CD4-positive, alpha-beta T cell treated with Interleukin-15 for 4 hours (primary cell): ENCODE measurements at regions not wholly inside any gene's neighbourhood (a gene's known extent, or its start where the extent isn't known, plus 50 kb on each side); places are given as distances from the start of the nearest gene placed in this dataset.

Source experiments
- DNase-seq: peaks from one replicate; pipeline ENCODE4 v3.0.0-alpha.2; 2020; ENCODE audit warnings: low spot score

DNA sequence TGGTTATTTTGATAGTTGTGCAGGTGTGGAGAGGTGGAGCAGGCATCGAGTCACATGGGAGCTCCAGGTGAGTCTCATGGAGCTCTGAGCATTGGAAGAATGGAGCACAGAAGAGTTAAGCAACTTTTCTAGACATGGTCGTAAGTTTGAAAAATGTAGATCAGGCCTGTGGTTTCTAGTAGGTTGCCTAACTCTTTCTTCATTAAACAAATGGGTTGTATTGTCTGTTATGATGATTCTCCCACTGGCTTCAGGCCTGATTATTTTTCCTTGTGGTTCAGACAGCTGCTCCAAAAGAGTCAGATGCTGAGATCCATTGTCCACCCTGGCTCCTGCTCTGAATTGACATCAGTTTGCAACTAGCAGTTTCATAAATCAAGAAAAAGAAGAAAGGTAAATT lies 80.3 kb upstream of the RPS23 start:
- DNase-seq: no peak

DNA sequence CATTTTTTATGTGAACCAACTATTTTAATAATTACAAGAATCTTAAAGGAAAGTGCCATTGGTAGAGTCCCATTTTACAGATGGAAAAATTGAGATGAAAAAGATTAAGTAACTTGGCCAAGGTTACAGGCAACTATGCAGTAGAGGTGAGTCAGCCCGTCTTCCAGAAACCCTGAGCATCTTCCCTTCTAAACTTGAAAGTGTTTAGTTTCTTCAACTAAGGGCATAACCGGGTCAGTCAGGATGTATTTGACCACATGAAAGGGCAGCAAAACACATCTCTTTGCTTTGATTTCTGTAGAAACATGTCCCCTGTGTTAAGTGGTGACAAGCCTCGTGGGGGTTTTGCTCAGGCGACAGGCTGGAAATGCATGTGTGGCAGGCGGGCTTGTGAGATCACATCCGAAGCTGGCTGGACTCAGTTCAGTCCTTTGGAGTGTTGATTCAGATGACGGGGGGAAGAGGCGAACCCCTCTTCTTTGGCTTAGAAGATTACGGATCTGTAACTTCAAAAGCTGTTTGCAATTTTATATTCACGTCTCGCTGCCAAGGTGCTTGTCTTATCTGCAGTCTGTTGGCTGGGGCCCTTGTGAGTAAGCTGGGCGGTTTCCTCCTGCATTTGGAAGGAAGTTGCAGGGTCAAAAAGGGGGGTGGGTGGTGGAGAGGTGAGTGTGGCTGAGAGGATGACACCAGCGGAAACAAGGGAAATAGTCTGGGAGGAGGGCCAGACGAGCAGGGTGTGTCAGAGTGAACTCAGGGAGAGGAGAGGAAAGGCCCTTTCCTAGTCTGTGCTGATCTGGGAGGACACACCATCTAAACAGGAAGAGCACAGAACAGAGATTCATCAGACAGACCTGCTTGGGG lies 78.9 kb upstream of the RPS23 start:
- DNase-seq: peak; percentile 82

DNA sequence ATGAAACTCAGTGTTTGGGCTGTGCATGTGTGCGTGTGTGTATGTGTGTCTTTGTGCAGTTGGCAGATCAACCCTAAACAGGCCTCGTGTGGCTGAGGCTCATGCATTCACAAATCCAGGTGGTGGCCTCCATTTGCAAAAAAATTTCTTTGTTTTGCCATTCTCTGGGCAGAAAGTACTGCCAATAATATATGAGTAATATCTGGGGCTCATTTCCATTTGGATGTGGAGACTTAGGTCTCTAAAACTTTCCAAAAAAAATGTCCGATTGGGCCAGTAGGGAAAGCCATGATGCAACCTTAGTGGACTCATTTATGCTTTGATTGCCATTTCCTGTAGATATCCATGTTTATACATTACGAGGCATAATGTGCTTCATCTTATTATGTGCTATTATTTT lies 77.9 kb upstream of the RPS23 start:
- no peak for DNase-seq

DNA sequence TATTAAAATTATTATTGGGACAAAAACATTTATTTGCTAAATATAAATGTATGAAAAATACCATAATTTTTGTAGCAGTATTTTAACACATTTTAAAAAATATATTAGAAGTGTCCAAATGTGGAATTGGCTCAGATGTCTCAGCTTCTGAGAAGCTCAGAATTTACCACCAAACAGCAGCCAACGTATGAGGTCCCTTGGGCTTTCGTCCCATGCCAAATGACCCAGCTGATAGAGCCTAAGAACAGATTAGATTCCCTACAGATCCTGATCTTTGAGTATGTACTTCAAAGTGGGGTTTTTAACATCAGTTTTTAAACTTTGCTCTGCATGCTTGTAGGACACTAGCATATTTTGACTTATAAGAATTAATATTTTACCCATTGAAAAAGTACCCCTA lies 77.3 kb upstream of the RPS23 start:
- no peak for DNase-seq

DNA sequence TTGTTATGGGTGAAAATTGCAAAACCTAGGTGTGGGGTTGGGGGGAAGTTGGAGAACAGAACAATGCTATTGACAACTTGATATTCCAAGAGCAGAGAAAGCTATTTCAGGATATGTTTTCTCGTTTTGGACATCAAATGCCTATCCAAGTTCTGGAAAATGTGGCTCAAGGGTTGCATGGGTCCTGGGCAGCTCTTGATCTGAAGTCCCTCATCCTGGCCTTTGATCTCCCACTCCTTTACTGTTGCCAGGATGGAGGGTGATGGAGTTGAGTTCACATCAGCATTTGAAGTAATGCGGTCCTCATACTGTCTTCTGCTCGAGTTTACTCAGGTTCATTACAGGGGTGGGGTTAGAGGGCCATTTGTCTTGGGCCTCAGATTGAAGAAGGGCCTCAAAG lies 76.9 kb upstream of the RPS23 start:
- no peak for DNase-seq

DNA sequence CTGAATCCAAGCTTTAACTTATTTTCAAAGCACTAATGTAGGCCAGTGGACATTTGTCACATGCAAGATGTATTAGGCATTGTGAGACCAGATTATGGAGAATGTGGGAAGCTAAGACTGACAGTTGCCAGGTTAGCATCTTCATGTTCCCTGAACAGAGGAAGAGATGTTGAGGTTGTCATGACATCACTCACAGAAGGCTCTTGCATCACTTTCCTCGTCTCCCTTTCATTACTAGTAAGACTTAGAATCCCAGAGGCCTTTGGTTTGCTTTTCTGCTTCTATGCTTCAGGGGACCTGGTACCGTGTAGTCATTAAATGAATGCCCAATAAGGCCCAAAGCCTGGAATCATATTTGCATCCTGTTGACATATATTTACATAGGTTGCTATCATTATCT lies 76.4 kb upstream of the RPS23 start:
- DNase-seq: no peak

DNA sequence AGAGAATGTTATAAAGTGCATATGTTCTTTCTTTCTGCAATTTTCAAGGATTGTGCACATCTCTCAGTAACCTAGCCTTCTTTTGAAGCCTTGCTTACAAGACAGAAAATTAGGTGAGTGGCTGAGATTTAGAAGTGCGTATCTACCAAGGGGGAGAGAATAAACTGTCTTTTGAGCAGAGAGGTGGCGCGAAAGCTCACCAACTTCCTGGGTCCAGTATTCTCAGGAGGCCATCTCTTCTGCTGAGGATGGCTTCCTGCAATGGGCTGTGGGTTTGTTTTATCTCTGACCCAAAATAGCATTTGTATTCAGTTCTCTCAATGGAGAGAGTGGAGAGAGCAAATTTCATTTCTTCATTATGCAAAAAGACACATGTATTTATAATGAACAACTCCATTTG lies 75.4 kb upstream of the RPS23 start:
- DNase-seq: no peak

DNA sequence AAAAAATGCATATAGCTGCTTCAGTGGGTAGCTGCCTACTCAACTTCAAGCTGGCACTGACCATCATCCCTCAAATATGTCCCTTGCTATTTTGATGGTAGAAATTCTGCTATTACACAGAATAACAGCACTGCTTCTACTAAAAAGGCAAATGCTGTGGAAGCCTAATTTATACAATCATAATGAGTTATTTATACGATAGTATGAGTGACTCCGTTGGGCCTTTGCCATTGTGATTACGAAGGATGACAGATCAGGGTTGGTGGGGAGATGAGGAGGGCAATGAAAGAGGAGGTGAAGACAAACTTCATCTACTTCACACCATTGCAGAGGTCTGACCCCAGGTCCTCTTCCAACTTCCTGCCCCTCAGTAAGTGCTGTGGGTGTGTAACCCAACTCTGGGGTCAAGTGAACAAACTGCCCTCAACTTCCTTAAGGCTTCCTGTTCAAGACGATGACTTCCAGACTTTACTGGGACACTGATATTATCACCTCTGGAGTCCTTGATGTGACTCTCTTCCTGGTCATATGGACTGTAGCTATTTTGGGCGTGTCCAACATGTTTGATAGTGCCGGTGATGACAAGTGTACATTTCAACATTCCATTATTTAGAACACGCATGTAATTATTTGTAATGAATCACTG lies 74.1 kb upstream of the RPS23 start:
- DNase-seq: no peak

DNA sequence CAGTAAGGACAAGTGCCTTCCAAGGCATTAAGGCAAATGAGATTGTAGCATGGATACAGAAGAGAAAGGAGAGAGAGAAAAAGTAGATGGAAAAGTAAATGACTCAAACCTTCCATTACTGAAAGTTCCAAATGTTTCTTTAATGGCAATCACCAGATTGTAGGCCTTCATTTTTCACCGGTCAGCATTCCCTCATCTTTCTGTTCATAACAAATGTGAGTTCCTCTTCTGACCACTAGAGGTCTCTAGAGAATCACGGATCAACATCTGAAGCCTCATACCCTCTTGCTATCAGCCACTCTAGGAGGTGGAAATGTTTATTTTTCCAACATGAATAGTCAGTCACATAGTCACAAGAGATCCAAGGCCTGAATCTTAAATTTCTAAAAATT lies 73.6 kb upstream of the RPS23 start:
- peak; percentile 58 for DNase-seq

DNA sequence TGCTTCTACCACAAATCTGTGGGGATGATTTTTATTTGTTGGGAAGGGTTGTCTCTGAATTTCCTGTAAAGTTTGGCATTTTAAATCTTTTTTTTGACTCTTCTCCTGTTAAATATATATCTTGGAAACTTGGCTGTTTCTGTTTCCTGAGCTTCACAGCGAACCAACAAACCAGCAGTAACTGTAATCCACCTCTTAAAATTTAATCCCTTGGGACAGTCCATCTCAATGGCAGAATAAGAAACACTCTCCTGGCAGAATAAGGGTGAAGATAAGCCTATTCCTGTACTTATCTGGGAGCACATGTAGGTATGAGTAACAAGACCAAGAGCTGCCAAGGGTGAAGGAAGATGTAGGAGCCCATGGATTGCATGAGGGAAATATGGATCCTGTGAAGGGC lies 73.1 kb upstream of the RPS23 start:
- no peak for DNase-seq

DNA sequence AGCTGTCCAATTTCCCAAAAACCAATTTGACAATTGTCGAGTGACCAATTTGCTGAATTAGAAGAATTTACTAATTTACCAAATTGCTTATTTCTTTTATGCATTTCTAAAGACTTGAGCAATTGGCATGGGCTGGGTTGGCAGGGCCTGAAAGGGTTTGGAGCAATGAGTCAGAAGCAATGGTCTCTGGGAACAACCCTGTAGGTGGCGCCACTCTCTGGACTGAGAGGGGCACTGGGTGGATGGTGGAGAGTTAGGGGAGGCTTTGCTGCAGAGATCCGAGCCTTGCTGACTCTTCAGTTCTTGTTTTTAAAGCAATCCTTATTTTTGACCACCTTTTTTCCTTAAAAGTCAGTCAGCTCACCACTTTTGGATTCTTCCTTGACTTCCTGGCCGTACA lies 71.5 kb upstream of the RPS23 start:
- no peak for DNase-seq

DNA sequence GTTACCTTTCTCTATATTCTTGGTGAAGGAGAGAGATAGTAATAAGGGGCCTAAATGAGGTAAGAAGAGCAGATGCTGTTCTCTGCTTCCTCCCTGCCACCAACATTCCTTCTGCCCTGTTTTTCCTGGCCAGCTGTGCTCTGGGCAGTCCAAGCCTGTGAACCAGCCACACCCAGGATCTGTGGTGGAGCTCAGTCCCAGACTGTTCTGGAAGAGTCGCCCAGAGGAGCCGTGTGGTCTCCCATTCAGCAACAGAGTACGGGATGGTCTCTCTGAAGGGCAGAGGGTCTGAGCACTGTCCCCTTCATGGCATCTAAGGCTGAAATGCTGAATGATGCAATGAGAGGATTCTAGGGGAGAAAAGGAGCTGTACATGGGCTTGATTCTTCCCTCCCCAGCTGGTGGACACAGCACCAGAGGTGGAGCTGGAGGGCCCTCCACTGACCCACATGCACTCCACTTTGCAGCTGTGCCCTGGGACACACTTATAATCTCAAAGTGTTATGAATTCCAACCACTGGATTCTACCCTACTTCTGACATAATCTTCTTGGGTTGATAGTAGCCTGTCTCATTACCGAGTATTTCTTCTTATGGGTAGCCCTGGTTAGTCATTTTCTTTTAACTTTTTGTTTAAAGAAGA lies 70.8 kb upstream of the RPS23 start:
- DNase-seq: no peak

DNA sequence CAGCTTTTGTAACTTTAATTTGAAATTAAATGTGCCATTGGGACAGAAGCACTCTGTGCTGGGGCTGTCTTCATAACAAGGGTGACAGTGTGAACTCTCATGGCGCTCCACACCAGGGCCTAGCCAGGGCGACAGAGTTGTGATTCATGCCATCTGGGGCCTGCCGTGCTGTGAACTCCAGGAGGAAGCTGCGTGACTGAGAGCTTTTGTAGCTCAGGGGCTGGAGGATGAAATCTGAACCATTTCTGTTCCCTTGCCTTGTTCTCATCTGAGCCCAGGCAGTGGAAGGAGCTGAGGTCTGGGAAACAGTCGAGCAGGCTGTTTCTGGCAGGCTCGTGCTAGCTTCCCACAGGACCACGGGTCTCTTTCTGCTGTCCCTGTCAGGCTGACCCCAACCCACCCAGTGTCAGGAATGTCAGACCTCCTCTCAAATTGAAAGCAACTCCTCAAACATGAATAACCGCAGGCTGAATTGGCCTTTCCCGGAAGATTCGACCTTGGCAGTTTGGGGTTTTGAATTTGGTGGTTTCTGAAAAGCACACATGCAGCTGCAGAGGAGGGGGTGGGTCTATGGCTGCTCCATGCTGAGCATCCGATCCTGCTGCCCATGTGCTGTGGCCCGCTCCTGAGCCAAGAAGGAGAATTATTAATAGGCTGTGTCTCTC lies 69.2 kb upstream of the RPS23 start:
- DNase-seq: no peak

DNA sequence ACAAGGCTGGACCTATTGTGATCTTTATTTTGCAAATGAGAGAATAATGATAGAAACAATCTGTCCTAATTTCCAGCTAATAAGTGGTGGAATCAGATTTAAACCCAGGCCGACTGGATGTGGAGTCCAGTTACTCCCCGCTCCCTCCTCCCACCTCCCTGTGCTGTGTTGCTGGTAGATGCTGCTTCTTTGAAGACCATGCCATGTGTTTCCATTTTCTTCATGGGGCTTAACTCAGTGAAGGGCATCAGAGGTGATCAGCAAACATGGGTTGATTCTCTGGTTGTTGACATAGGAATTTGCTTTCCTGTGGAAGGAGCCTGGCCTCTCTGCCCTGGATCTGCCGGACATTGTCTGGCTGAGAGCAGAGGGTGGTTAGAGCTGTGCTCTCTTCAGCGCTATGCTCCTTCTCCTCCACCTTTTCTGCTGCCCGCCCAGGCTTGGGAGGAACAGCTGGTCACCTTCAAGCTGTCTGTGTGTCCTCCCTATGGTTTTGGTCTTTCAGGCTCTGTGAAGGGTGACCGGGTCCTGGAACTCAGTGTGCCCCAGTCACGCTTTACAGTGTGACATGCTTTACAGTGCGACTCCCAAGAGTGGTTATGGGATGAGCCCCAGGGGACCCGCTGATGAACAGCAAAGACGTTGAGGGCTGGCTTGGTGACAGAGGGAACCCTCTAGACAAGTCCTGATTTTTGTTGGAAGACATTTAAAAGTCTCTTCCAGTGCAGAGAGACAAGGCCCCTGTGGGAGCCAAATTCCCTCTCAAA lies 68.4 kb upstream of the RPS23 start:
- DNase-seq: no peak

DNA sequence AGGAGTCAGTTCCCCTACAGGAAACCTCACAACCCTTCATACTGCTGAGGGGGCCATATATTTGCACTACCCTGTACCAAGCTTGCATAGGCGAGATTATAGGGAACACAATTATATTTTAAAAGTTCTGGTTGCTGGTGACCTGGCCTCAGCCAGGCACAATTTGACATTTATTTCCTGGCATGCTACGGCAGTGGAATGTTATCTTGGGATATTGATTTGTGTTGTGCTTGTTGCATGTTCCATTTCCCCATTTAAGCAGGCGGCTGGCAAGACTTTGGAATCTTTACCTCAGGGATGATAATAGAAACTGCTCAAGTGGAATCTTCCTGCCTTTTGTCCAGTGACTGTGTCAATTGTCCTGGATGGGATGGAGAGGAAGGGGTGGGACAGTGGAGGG lies 67.0 kb upstream of the RPS23 start:
- DNase-seq: no peak

DNA sequence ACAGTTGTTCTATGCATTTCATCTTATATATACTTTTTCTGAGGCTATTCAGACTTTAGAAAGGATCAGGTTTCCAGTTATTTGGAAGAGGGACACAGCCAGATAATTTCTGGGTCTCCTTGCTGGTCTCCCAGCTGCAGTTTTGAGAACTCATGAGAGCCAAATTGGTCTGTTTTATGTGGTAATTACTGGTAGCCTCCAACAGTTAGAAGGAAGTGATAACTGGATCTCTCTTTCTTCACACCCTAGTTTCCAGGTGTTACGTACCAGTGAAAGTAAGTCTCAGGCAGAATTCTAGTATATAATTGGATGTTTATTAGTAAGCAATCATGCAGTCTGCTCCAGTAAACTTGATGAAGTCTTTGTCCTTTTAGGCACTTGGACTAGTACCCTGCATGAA lies 63.2 kb upstream of the RPS23 start:
- no peak for DNase-seq

DNA sequence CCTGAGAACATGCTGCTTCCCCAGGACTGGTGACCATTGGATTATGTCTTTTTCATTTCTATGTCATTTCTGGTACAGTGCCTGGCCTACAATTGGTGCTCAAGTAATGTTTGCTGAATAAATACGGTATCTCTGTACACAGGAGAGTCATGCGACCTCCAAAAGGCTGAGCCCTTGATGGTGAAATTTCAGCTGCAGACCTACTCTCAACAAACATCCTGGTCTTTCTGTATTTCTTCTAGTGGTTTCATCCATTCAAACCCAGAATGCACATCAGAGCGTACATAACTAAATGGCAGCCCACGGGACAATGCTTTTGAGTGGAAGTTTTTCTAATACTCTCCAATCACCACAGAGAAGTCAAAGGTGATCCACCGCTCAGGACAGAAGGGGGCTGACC lies 62.6 kb upstream of the RPS23 start:
- no peak for DNase-seq

DNA sequence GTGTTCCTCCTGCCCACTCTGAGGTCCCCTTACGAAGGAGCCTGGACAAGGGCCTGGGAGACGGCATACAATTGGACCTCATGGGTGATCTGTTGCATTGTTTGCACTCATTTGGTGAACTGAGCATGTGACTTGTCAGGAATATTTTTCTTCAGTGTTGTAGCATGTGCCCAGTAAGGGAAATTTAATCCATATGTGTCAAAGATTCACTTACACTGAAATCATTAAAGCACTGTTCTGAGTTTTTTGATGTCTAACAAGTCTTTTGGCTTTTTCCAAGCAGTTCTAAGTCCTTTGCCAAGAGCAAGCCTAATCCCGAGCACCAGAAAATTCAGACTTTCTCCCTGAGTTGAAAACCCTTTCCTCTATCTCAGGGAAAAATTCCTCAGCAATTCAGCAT lies 61.6 kb upstream of the RPS23 start:
- no peak for DNase-seq

DNA sequence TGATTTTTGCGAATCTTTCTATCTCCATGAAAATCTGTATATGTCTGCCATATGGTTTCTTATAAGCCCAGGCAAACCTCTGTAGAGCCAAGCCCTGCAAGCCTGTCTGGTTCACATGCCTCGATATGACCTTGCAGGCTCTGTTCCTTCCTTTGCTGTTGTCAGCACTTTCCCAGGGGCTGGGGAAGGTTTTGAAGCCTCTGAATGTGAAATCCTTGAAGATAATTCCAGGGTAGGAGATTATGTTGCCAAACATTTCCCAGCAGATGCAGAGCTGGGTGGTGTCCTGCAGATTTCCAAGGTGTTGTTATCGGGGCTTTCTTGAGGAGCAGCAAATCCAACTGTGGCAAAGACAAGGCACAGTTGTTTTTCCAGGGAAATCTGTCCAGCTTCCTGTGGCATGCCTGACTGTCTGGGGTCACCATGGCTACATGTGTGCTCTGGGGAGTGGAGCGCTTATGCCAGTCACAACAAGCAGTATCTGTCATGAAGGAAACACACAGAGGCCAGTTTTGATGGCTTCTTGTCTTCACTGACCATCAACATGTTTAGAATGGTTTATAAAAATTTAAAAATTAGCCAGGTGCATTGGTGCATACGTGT lies 60.7 kb upstream of the RPS23 start:
- no peak for DNase-seq

DNA sequence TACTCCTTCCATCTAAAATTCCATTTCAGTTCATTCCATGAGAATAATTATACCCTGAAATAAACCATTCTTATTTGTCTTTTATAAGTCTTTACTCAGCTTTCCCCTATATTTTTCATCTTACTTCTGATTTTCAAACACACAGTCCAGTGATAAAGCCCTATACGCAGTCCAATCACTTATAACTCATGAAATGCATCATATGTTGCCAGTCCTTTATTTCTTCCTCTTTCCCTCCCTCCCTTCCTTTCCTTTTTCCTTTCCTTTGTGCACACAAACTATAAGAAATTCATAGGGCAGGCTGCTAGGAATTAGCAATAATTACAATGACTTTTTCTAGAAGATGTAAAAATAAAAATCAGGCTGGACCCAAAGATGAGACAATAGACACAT lies 58.8 kb upstream of the RPS23 start:
- DNase-seq: no peak

DNA sequence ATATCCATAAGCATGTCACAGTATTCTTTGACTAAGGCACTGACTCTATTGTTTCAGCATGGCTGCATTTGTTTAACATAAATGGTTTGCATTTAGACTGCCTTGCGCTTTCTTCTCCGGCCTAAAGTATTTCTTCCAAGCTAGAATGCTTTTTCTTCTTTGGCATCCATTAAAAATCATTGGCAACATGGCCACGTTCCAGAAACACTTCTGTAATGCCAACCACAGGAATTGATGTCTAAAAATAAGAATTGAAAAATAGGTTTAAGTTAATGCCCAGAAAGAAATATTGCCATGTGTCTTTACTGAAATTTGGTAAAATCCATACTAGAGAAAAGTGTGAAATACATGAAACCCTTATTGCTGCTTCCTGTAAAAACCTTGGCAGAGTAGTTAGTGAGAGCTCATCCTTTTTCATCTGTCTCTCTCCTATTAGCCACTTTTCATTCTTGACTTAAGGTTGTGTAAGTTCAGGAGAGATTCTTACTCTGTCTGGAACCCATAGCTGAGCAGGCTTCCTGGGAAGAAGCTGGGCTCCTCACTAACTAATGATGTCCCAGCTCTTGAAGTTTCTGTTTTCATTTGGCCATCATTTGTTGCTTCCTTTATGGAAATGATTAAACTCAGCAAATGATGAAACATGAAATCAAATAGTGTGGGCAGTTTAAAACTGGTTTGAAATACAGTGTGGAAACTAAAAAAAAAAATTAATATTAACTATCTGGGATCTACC lies 58.2 kb upstream of the RPS23 start:
- DNase-seq: no peak
